MCF 10A (cell line): ENCODE measurements at regions not wholly inside any gene's neighbourhood (a gene's known extent, or its start where the extent isn't known, plus 50 kb on each side); places are given as distances from the start of the nearest gene placed in this dataset.

Source experiments
- BruUV-seq: library from RNA; stranded (reverse); fragments of 400-500 nt; replicated peaks from 2 replicates; lab custom pipeline; 2021; lab: Mats Ljungman, UMichigan
- CTCF ChIA-PET: fragments of 300-600 bp; sonication (Branson Sonifier 250); formaldehyde crosslinking; extraction: SDS; loops from one replicate; lab custom pipeline; 2021; ENCODE audit warnings: antibody characterized with exemption, inconsistent platforms; lab: Yijun Ruan, JAX
- POLR2A ChIA-PET: fragments of 300-600, 350-650 bp; sonication (Branson Sonifier 250); formaldehyde crosslinking; extraction: SDS; loops from one replicate; lab custom pipeline; 2020; ENCODE audit warnings: antibody characterized with exemption, inconsistent platforms; lab: Yijun Ruan, JAX
- DNase-seq: peaks from one replicate; pipeline ENCODE4 v3.0.0-alpha.2; 2018; ENCODE audit not compliant: unreplicated experiment
- H3K27ac Mint-ChIP-seq: one replicate; pipeline ENCODE4 v1.8.0; 2022; ENCODE audit warnings: mild to moderate bottlenecking, low read depth, mixed read lengths; ENCODE audit not compliant: unreplicated experiment
- H3K27me3 Mint-ChIP-seq: one replicate; pipeline ENCODE4 v1.8.0; 2022; ENCODE audit warnings: mixed read lengths; ENCODE audit not compliant: insufficient read depth, unreplicated experiment
- H3K36me3 Mint-ChIP-seq: one replicate; pipeline ENCODE4 v1.8.0; 2022; ENCODE audit warnings: mild to moderate bottlenecking, moderate library complexity, mixed read lengths; ENCODE audit not compliant: insufficient read depth, unreplicated experiment
- H3K4me1 Mint-ChIP-seq: one replicate; pipeline ENCODE4 v1.8.0; 2022; ENCODE audit warnings: mixed read lengths; ENCODE audit not compliant: insufficient read depth, unreplicated experiment
- H3K4me3 Mint-ChIP-seq: one replicate; pipeline ENCODE4 v1.8.0; 2022; ENCODE audit warnings: mild to moderate bottlenecking, moderate library complexity, mixed read lengths; ENCODE audit not compliant: unreplicated experiment
- H3K9me3 Mint-ChIP-seq: one replicate; pipeline ENCODE4 v1.8.0; 2022; ENCODE audit warnings: mixed read lengths; ENCODE audit not compliant: unreplicated experiment
- intact Hi-C: fragments of 100-400 bp; cut with micrococcal nuclease; formaldehyde crosslinking; loops from 2 replicates; pipeline ENCODE4 v1.14.1; 2022
- TF ChIP-seq, protein P1 (sequence below): fragments of 200-600 bp; IDR thresholded peaks from one replicate; pipeline ENCODE4 v1.8.0; 2022; ENCODE audit warnings: antibody characterized with exemption, mild to moderate bottlenecking; ENCODE audit not compliant: unreplicated experiment

DNA sequence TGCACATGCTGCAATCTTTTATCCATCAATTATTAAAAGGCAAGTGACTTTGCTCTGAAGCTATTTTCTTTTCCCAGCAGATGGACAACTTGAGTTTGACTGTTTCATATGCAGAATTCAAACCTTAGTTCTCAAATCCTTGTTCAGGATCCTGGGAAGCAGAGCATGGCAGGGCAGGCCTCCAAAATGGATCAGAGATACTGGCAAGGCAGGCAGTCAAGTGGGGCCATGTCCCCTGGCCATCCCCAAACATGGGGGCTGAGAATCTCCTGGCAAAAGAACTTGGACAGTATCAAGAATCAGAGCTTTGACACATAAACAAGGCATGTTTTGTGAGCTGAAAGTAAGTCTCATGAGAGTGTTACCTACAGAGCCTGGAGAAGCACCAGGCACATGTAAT lies 122.9 kb upstream of the CTNNB1 start:
- ChIA-PET CTCF (no interaction called here), POLR2A (interaction anchor here (1.3 kb wide), 1 partner anchor 123 kb away, joined by 3 read pairs; the partner anchor contains the start of gene CTNNB1)
- BruUV-seq = no TSS peak
- Mint-ChIP-seq H3K36me3 (peaks cover 6% of the 10 kb centered on the region), H3K4me1 (no peaks in the 10 kb centered on the region), H3K27ac (no peak overlapping the region), H3K27me3 (no peaks in the 10 kb centered on the region), H3K4me3 (no peak overlapping the region), H3K9me3 (no peaks in the 10 kb centered on the region)
- intact Hi-C loops = no loop called here
- no peak for DNase-seq
- TF ChIP-seq, protein P1, sequence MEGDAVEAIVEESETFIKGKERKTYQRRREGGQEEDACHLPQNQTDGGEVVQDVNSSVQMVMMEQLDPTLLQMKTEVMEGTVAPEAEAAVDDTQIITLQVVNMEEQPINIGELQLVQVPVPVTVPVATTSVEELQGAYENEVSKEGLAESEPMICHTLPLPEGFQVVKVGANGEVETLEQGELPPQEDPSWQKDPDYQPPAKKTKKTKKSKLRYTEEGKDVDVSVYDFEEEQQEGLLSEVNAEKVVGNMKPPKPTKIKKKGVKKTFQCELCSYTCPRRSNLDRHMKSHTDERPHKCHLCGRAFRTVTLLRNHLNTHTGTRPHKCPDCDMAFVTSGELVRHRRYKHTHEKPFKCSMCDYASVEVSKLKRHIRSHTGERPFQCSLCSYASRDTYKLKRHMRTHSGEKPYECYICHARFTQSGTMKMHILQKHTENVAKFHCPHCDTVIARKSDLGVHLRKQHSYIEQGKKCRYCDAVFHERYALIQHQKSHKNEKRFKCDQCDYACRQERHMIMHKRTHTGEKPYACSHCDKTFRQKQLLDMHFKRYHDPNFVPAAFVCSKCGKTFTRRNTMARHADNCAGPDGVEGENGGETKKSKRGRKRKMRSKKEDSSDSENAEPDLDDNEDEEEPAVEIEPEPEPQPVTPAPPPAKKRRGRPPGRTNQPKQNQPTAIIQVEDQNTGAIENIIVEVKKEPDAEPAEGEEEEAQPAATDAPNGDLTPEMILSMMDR = no peak

DNA sequence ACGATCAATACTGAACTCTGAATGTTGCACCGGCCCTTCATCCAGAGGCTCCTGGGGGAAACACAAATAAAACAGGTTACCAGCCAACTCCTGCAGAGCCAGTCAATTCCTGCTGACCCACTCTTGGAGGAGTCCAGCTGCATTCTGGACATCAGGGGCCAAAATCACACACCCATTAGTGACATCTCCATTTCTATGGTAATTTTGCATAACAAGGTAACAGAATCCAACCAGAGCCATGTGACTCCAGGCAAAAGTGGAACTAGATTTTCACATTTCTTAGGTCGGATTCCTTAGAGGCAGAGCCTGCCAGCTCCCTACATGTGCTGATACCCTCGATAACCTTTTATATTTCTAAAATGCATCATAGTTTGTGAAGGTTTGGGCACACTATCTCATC lies 119.2 kb upstream of the CTNNB1 start:
- Mint-ChIP-seq H3K27me3 (no peaks in the 10 kb centered on the region), H3K27ac (no peak overlapping the region), H3K4me3 (no peak overlapping the region), H3K4me1 (no peaks in the 10 kb centered on the region), H3K9me3 (no peaks in the 10 kb centered on the region), H3K36me3 (peaks cover 6% of the 10 kb centered on the region)
- TF ChIP-seq, protein P1 = no peak
- BruUV-seq = no TSS peak
- DNase-seq = no peak
- intact Hi-C loops = no loop called here
- ChIA-PET CTCF (no interaction called here), POLR2A (no interaction called here)

DNA sequence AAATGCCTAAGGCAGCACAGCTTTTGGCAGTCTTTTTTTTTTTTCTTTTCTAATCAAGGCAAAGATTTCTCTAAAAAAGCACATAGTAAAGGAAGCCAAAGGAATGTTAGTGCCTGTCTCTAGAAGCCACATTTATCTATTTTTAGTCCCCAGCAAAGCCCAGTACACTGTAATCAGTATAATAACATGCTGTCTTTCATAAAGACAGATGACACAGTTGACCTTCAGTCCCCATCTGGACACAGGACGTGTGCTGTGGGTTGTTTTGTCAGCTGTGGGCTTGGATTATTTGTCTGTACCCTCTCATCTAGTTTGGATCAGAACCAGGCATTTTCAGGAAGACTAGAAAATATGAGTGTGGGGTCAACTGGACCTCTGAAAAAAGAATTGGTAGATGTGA lies 110.4 kb upstream of the CTNNB1 start:
- Mint-ChIP-seq H3K9me3 (no peaks in the 10 kb centered on the region), H3K27ac (no peak overlapping the region), H3K4me3 (no peak overlapping the region), H3K4me1 (no peaks in the 10 kb centered on the region), H3K27me3 (no peaks in the 10 kb centered on the region), H3K36me3 (no peaks in the 10 kb centered on the region)
- TF ChIP-seq, protein P1 = no peak
- ChIA-PET CTCF (no interaction called here), POLR2A (no interaction called here)
- BruUV-seq = no TSS peak
- intact Hi-C loops = no loop called here
- no peak for DNase-seq

DNA sequence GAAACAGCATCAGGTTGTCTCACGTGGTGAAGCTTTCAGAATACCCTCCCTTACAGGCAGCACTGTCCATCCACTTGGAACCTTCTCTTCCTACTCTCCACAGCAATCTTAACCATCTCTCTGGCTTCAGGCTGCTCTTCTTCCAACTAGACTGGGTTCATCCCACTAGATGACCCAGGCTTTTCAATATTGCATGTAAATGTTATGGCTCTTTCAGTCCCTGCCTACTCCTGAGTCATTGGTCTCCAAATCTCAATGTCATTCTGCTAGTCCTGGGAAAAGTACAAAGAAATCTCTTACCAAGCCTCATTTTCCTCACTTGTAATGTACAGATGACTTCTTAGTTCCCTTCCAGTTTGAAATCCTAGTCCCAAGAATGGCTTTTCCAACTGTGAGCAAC lies 109.7 kb upstream of the CTNNB1 start:
- no peaks in the 10 kb centered on the region for H3K9me3 Mint-ChIP-seq
- ChIA-PET CTCF (no interaction called here), POLR2A (no interaction called here)
- no peaks in the 10 kb centered on the region for H3K27me3 Mint-ChIP-seq
- BruUV-seq = no TSS peak
- no peaks in the 10 kb centered on the region for H3K36me3 Mint-ChIP-seq
- H3K4me1 Mint-ChIP-seq = no peaks in the 10 kb centered on the region
- intact Hi-C loops = no loop called here
- DNase-seq = no peak
- TF ChIP-seq, protein P1 = no peak
- H3K4me3 Mint-ChIP-seq = no peak overlapping the region
- H3K27ac Mint-ChIP-seq = no peak overlapping the region
